ENCODE measurements at regions not wholly inside any gene's neighbourhood (a gene's known extent, or its start where the extent isn't known, plus 50 kb on each side); places are given as distances from the start of the nearest gene placed in this dataset.

- no peak overlapping the region for H3K27ac ChIP-seq (ENCODE audit: low read depth, low read length)
- 73 to 81% (median 78%) methylated on average over 4 of the region's 4 CpGs for WGBS, 3 donors
Measured at GRCh38 chr11:45096636-45097035, 49.8 kb upstream of the PRDM11 start.
